K562 (cell line): ENCODE measurements at regions not wholly inside any gene's neighbourhood (a gene's known extent, or its start where the extent isn't known, plus 50 kb on each side); places are given as distances from the start of the nearest gene placed in this dataset.

Experiments used
- CHD1 ChIP-seq: fragments of 200-600 bp; sonication (generic); IDR thresholded peaks from one replicate; pipeline ENCODE4 v1.6.1; 2012; ENCODE audit warnings: mild to moderate bottlenecking, moderate library complexity, low read length, inconsistent platforms
- CTCF ChIP-seq, 3 experiments: IDR thresholded peaks in 2 of 3; conservative IDR thresholded peaks in 1 of 3; 2 replicates each; pipeline ENCODE4 v1.5.1; 2011 to 2012; ENCODE audit warnings: low read length in 3 of 3, mild to moderate bottlenecking in 3 of 3, control low read depth in 2 of 3, improper control_type of control experiment in 1 of 3, inconsistent platforms in 1 of 3, low read depth in 1 of 3, mixed read lengths in 1 of 3, moderate library complexity in 1 of 3; ENCODE audit not compliant: insufficient read depth in 2 of 3
- EWSR1 ChIP-seq: fragments of 450-650 bp; IDR thresholded peaks from 2 replicates; pipeline ENCODE4 v1.6.1; 2018; ENCODE audit warnings: borderline replicate concordance, mild to moderate bottlenecking, low read depth, moderate library complexity; ENCODE audit not compliant: partially characterized antibody
- FOXM1 ChIP-seq, 2 experiments: fragments of 450-650 bp in 1 of 2; sonication (generic) in 1 of 2; formaldehyde crosslinking in 1 of 2; IDR thresholded peaks; 2 replicates each; pipeline versions ENCODE4 v1.6.1 to v1.9.0; 2017 to 2022; ENCODE audit warnings: low read depth in 2 of 2, mild to moderate bottlenecking in 2 of 2, missing genetic modification reagents in 1 of 2, moderate library complexity in 1 of 2
- HMG20B ChIP-seq: fragments of 250-450 bp; sonication (Bioruptor Pico); IDR thresholded peaks from 2 replicates; pipeline ENCODE4 v1.5.0; 2021; ENCODE audit warnings: mild to moderate bottlenecking
- POLR2B ChIP-seq: fragments of 450-650 bp; IDR thresholded peaks from 2 replicates; pipeline ENCODE4 v1.6.1; 2018; ENCODE audit warnings: low read depth; ENCODE audit not compliant: partially characterized antibody
- TF ChIP-seq, protein P1 (sequence below): sonication (generic); formaldehyde crosslinking; IDR thresholded peaks from 2 replicates; pipeline ENCODE4 v1.8.0; 2023; ENCODE audit warnings: mild to moderate bottlenecking, missing genetic modification reagents

DNA sequence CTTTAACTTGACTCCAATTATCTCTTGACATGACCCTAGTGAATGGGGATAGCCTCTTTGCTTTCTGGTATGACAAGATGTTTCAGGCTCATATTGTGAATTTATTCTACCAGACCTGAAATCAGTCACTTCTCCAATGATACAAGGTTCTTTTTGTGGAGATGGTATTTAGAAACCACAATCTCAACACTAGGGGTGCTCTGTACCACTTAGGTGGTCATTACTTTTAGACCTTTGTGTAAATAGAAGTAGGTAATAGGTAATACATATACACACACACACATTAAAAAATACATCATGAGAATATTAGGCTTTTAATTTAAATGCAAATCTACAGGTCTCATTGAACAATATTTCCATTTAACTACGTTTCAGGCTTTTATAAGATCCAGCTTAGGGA lies 199.0 kb upstream of the RHOBTB1 start:
- no peak for TF ChIP-seq POLR2B
- peak in 2 of 3 experiments; percentile 13 to 31; a peak in 1 of 6 replicates for TF ChIP-seq CTCF (IDR thresholded peaks at IDR 0.05 in 2 of 3, conservative IDR thresholded peaks at IDR 0.05 in 1 of 3; ENCODE audit: insufficient read depth in 2 of 3, low read depth in 1 of 3, low read length in 3 of 3)
- no peak for TF ChIP-seq HMG20B (CRISPR knock-in tag)
- no peak for TF ChIP-seq CHD1
- TF ChIP-seq EWSR1: no peak
- TF ChIP-seq FOXM1 (IDR thresholded peaks at IDR 0.05; ENCODE audit: low read depth): no peak
- TF ChIP-seq FOXM1 (CRISPR knock-in tag; IDR thresholded peaks at IDR 0.05; ENCODE audit: low read depth): no peak
- TF ChIP-seq, protein P1, sequence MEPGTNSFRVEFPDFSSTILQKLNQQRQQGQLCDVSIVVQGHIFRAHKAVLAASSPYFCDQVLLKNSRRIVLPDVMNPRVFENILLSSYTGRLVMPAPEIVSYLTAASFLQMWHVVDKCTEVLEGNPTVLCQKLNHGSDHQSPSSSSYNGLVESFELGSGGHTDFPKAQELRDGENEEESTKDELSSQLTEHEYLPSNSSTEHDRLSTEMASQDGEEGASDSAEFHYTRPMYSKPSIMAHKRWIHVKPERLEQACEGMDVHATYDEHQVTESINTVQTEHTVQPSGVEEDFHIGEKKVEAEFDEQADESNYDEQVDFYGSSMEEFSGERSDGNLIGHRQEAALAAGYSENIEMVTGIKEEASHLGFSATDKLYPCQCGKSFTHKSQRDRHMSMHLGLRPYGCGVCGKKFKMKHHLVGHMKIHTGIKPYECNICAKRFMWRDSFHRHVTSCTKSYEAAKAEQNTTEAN: no peak
